HCT116 (cell line): ENCODE measurements at regions not wholly inside any gene's neighbourhood (a gene's known extent, or its start where the extent isn't known, plus 50 kb on each side); places are given as distances from the start of the nearest gene placed in this dataset.

Experiments
- ATAC-seq: fragments of 200-7000 bp; cut with Tn5 transposase; 2 replicates; pipeline ENCODE4 v1.9.1; 2020; ENCODE audit warnings: mild to moderate bottlenecking, moderate library complexity
- BruUV-seq: library from RNA; stranded (reverse); fragments of 400-500 nt; replicated peaks from 2 replicates; lab custom pipeline; 2021; lab: Mats Ljungman, UMichigan
- CTCF ChIA-PET: fragments of 300-600 bp; sonication (Branson Sonifier 250); formaldehyde crosslinking; loops from one replicate; lab custom pipeline; 2021; ENCODE audit warnings: antibody characterized with exemption; lab: Charles Lee
- POLR2A ChIA-PET: fragments of 300-600, 350-600 bp; sonication (Branson Sonifier 250); formaldehyde crosslinking; loops from one replicate; lab custom pipeline; 2021; ENCODE audit warnings: antibody characterized with exemption; lab: Charles Lee
- RAD21 ChIA-PET, 2 experiments: fragments of 300-600 bp; sonication (Branson Sonifier 250); formaldehyde crosslinking; loops; one replicate each; lab custom pipeline; 2023; ENCODE audit warnings: low total read pairs in 2 of 2; ENCODE audit not compliant: uncharacterized antibody in 2 of 2, unreplicated experiment in 2 of 2, low non-redundant PET in 1 of 2; lab: Charles Lee
- DNase-seq: peaks from one replicate; pipeline ENCODE4 v3.0.0-alpha.2; 2010; ENCODE audit warnings: low read depth, low spot score
- H2AFZ ChIP-seq: fragments of 200-600 bp; shearing (Covaris generic), sonication (generic); 2 replicates; pipeline ENCODE4 v1.6.1; 2017; ENCODE audit warnings: low read depth, mixed run types, mixed read lengths, antibody characterized with exemption, low read length; ENCODE audit not compliant: poor library complexity, severe bottlenecking
- H3K27ac ChIP-seq: 2 replicates; pipeline ENCODE4 v1.5.1; 2012; ENCODE audit warnings: low read depth, low read length
- H3K27me3 ChIP-seq: fragments of 200-600 bp; sonication (generic); 2 replicates; pipeline ENCODE4 v1.6.1; 2016; ENCODE audit warnings: mixed run types, low read length, mixed read lengths; ENCODE audit not compliant: insufficient read depth
- H3K36me3 ChIP-seq, 2 experiments: fragments of 200-500 bp in 1 of 2; fragments of 200-600 bp in 1 of 2; sonication (Bioruptor generic) in 1 of 2; sonication (generic) in 1 of 2; 2 replicates each; pipeline versions ENCODE4 v1.5.1 to v1.6.1; 2014 to 2016; ENCODE audit warnings: low read length in 2 of 2, inconsistent platforms in 1 of 2, mixed read lengths in 1 of 2, mixed run types in 1 of 2; ENCODE audit not compliant: insufficient read depth in 2 of 2, control insufficient read depth in 1 of 2
- H3K4me1 ChIP-seq, 2 experiments: fragments of 200-600 bp in 1 of 2; sonication (generic) in 1 of 2; 2 replicates each; pipeline versions ENCODE4 v1.5.1 to v1.6.1; 2012 to 2017; ENCODE audit warnings: low read length in 2 of 2, inconsistent platforms in 1 of 2, mild to moderate bottlenecking in 1 of 2, mixed read lengths in 1 of 2, mixed run types in 1 of 2, moderate library complexity in 1 of 2; ENCODE audit not compliant: insufficient read depth in 2 of 2, control insufficient read depth in 1 of 2
- H3K4me2 ChIP-seq: fragments of 200-600 bp; sonication (generic); 2 replicates; pipeline ENCODE4 v1.6.1; 2017; ENCODE audit warnings: mixed run types, low read length, mixed read lengths
- H3K4me3 ChIP-seq, 2 experiments: fragments of 200-600 bp in 1 of 2; sonication (generic) in 1 of 2; replicated peaks in 1 of 2; 2 replicates each; pipeline ENCODE4 v1.5.1; 2011 to 2016; ENCODE audit warnings: low read length in 2 of 2, control low read depth in 1 of 2, low read depth in 1 of 2, mild to moderate bottlenecking in 1 of 2, mixed read lengths in 1 of 2, mixed run types in 1 of 2
- H3K79me2 ChIP-seq: fragments of 200-600 bp; sonication (generic); 2 replicates; pipeline ENCODE4 v1.6.1; 2017; ENCODE audit warnings: mild to moderate bottlenecking, mixed run types, low read length, moderate library complexity, mixed read lengths; ENCODE audit not compliant: insufficient read depth
- H3K9ac ChIP-seq: fragments of 200-600 bp; sonication (generic); 2 replicates; pipeline ENCODE4 v1.6.1; 2016; ENCODE audit warnings: low read length, mixed read lengths
- H3K9me2 ChIP-seq: fragments of 200-600 bp; sonication (generic), shearing (Covaris generic); 2 replicates; pipeline ENCODE4 v1.6.1; 2017; ENCODE audit warnings: mixed run types, mild to moderate bottlenecking, moderate library complexity; ENCODE audit not compliant: insufficient read depth
- H3K9me3 ChIP-seq, 2 experiments: fragments of 200-500 bp in 1 of 2; fragments of 200-600 bp in 1 of 2; sonication (Bioruptor generic) in 1 of 2; sonication (generic) in 1 of 2; 2 replicates each; pipeline ENCODE4 v1.6.1; 2014 to 2017; ENCODE audit warnings: low read length in 2 of 2, mixed read lengths in 2 of 2, inconsistent platforms in 1 of 2, low read depth in 1 of 2, mild to moderate bottlenecking in 1 of 2, mixed run types in 1 of 2, moderate library complexity in 1 of 2; ENCODE audit not compliant: control insufficient read depth in 1 of 2, insufficient read depth in 1 of 2
- H4K20me1 ChIP-seq: fragments of 200-600 bp; sonication (generic), shearing (Covaris generic); 2 replicates; pipeline ENCODE4 v1.6.1; 2017; ENCODE audit warnings: mixed run types, mild to moderate bottlenecking, moderate library complexity; ENCODE audit not compliant: insufficient read depth
- ATF3 ChIP-seq: IDR thresholded peaks from 2 replicates; pipeline ENCODE4 v1.6.1; 2012
- CBX3 ChIP-seq: IDR thresholded peaks from 2 replicates; pipeline ENCODE4 v1.6.1; 2012; ENCODE audit warnings: low read depth
- CTCF ChIP-seq, 3 experiments: fragments of 200-600 bp in 1 of 3; sonication (generic) in 1 of 3; IDR thresholded peaks in 2 of 3; conservative IDR thresholded peaks in 1 of 3; 2 replicates each; pipeline ENCODE4 v1.5.1; 2012 to 2017; ENCODE audit warnings: low read depth in 2 of 3, low read length in 2 of 3, antibody characterized with exemption in 1 of 3, borderline replicate concordance in 1 of 3, control low read depth in 1 of 3, mild to moderate bottlenecking in 1 of 3, mixed read lengths in 1 of 3, mixed run types in 1 of 3, moderate library complexity in 1 of 3; ENCODE audit not compliant: insufficient read depth in 1 of 3
- EGR1 ChIP-seq: IDR thresholded peaks from 2 replicates; pipeline ENCODE4 v1.6.1; 2012; ENCODE audit warnings: low read depth
- ELF1 ChIP-seq: IDR thresholded peaks from 2 replicates; pipeline ENCODE4 v1.6.1; 2012; ENCODE audit warnings: low read depth, borderline replicate concordance
- EZH2phosphoT487 ChIP-seq: fragments of 200-600 bp; IDR thresholded peaks from 2 replicates; pipeline ENCODE4 v1.6.1; 2018; ENCODE audit warnings: antibody characterized with exemption, borderline replicate concordance
- FOSL1 ChIP-seq: IDR thresholded peaks from 2 replicates; pipeline ENCODE4 v1.6.1; 2012; ENCODE audit warnings: low read depth
- JUND ChIP-seq: IDR thresholded peaks from 2 replicates; pipeline ENCODE4 v1.6.1; 2012
- POLR2AphosphoS5 ChIP-seq: IDR thresholded peaks from 2 replicates; pipeline ENCODE4 v1.6.1; 2011; ENCODE audit warnings: mild to moderate bottlenecking, low read depth, low read length, moderate library complexity
- RAD21 ChIP-seq: IDR thresholded peaks from 2 replicates; pipeline ENCODE4 v1.6.1; 2012; ENCODE audit warnings: low read depth, mild to moderate bottlenecking
- TCF7L2 ChIP-seq: IDR thresholded peaks from 2 replicates; pipeline ENCODE4 v1.7.0; 2011; ENCODE audit warnings: borderline replicate concordance, inconsistent platforms; ENCODE audit not compliant: insufficient read depth, insufficient read length; ENCODE audit errors: extremely low read depth
- YY1 ChIP-seq: IDR thresholded peaks from 2 replicates; pipeline ENCODE4 v1.6.1; 2011; ENCODE audit warnings: low read length, low read depth, moderate library complexity, mild to moderate bottlenecking; ENCODE audit not compliant: insufficient replicate concordance; ENCODE audit errors: extremely low read depth
- ZNF274 ChIP-seq: fragments of 200-500 bp; sonication (Bioruptor generic); IDR thresholded peaks from 2 replicates; pipeline ENCODE4 v1.6.1; 2014; ENCODE audit warnings: mild to moderate bottlenecking, low read depth, low read length, inconsistent platforms
- intact Hi-C: fragments of 100-400 bp; cut with micrococcal nuclease; formaldehyde crosslinking; loops from 2 replicates; pipeline ENCODE4 v1.10.0; 2022
- TF ChIP-seq, protein P1 (sequence below): IDR thresholded peaks from 2 replicates; pipeline ENCODE4 v1.6.1; 2011; ENCODE audit warnings: mild to moderate bottlenecking, low read length, moderate library complexity; ENCODE audit not compliant: insufficient replicate concordance; ENCODE audit errors: extremely low read depth
- TF ChIP-seq, protein P2 (sequence below): IDR thresholded peaks from 2 replicates; pipeline ENCODE4 v1.6.1; 2012

DNA sequence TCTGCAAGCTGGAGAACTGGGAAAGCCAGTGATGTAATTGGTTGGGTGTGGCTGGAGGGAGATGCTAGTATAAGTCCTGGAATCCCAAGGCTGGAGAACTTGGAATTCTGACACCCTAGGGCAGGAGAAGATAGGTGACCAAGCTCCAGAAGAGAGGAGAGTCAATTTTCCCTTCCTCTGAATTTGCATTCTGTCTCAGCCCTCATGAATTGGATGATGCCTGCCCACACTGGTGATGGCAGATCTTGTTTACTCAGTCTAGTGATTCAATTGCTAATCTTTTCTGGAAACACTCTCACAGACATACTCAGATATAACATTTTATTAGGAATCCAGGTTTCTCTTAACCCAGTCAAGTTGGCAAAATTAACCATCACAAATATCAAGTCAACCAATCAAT lies 287.2 kb downstream of the RDH14 start (continued):
- TF ChIP-seq, protein P1, sequence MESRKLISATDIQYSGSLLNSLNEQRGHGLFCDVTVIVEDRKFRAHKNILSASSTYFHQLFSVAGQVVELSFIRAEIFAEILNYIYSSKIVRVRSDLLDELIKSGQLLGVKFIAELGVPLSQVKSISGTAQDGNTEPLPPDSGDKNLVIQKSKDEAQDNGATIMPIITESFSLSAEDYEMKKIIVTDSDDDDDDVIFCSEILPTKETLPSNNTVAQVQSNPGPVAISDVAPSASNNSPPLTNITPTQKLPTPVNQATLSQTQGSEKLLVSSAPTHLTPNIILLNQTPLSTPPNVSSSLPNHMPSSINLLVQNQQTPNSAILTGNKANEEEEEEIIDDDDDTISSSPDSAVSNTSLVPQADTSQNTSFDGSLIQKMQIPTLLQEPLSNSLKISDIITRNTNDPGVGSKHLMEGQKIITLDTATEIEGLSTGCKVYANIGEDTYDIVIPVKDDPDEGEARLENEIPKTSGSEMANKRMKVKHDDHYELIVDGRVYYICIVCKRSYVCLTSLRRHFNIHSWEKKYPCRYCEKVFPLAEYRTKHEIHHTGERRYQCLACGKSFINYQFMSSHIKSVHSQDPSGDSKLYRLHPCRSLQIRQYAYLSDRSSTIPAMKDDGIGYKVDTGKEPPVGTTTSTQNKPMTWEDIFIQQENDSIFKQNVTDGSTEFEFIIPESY: no peak
- TF ChIP-seq ATF3 (no peak), CBX3 (no peak)

- H3K9me3 ChIP-seq: no peaks in the 10 kb centered on the region
- no peak overlapping the region for H3K4me3 ChIP-seq
- H3K4me2 ChIP-seq: no peak overlapping the region
- CTCF ChIA-PET: no interaction called here
- H3K4me1 ChIP-seq: no peaks in the 10 kb centered on the region
- H2AFZ ChIP-seq: no peak overlapping the region
- no peaks in the 10 kb centered on the region for H3K9me2 ChIP-seq
- RAD21 ChIA-PET: no interaction called here
- POLR2A ChIA-PET: no interaction called here
- no peak for DNase-seq
- no peaks in the 10 kb centered on the region for H4K20me1 ChIP-seq
- intact Hi-C loops: no loop called here
- no peak for ATAC-seq
- no peak overlapping the region for H3K27ac ChIP-seq
- H3K79me2 ChIP-seq: no peaks in the 10 kb centered on the region
- no peak overlapping the region for H3K9ac ChIP-seq
- H3K36me3 ChIP-seq: no peaks in the 10 kb centered on the region
- BruUV-seq: no TSS peak
- H3K27me3 ChIP-seq: no peaks in the 10 kb centered on the region
- TF ChIP-seq YY1 (no peak), CBX3 (no peak), EZH2phosphoT487 (no peak), JUND (no peak), ZNF274 (no peak), POLR2AphosphoS5 (no peak), RAD21 (no peak), ELF1 (no peak), CTCF (IDR thresholded peaks at IDR 0.05 in 2 of 3, conservative IDR thresholded peaks at IDR 0.05 in 1 of 3; ENCODE audit: borderline replicate concordance in 1 of 3, insufficient read depth in 1 of 3, low read depth in 2 of 3, low read length in 2 of 3) (no peak), ATF3 (no peak), EGR1 (no peak), FOSL1 (no peak), TCF7L2 (no peak)
- TF ChIP-seq, protein P1: no peak
- TF ChIP-seq, protein P2, sequence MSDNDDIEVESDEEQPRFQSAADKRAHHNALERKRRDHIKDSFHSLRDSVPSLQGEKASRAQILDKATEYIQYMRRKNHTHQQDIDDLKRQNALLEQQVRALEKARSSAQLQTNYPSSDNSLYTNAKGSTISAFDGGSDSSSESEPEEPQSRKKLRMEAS: no peak
Observed at GRCh38 chr2:18272148-18272494, 288.3 kb downstream of the RDH14 start.
